ENCODE measurements at regions not wholly inside any gene's neighbourhood (a gene's known extent, or its start where the extent isn't known, plus 50 kb on each side); places are given as distances from the start of the nearest gene placed in this dataset.

GRCh38 chr2:133723133-133723532, 154.9 kb upstream of the NCKAP5 start:
- TF ChIP-seq CTCF (conservative IDR thresholded peaks at IDR 0.05; ENCODE audit: low read length) (no peak), EZH2phosphoT487 (IDR thresholded peaks at IDR 0.05; ENCODE audit: borderline replicate concordance, low read depth, low read length) (no peak)
